ENCODE measurements at regions not wholly inside any gene's neighbourhood (a gene's known extent, or its start where the extent isn't known, plus 50 kb on each side); places are given as distances from the start of the nearest gene placed in this dataset.

DNA sequence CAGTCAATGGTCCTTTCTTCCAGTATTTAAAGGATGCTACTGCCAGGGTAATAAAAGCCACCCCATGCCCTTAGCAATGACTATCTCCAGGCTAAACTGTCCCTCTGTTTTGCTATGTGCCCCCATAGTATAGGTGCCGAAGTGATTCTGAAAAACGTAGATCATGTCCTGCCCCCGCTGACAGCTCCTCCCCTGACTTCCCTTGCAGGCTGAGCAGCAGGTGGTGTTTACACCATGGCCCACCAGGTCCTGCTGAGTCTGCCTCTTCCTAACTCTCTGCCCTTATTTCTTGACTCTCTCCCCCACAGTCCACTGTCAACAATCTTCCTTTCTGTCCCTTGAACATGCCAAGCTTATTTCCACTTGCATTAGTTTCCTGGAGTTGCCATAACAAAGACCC is 352.5 kb upstream of the TSHZ2 start:
- intact Hi-C loops (cut with micrococcal nuclease): no loop called here
- Mint-ChIP-seq H3K36me3 (ENCODE audit: low read depth) (no peaks in the 10 kb centered on the region), H3K9me3 (no peaks in the 10 kb centered on the region), H3K4me3 (no peak overlapping the region), H3K27ac (no peak overlapping the region), H3K4me1 (ENCODE audit: low read depth) (no peaks in the 10 kb centered on the region), H3K27me3 (ENCODE audit: insufficient read depth) (no peaks in the 10 kb centered on the region)
- no peak for DNase-seq (ENCODE audit: low spot score)

DNA sequence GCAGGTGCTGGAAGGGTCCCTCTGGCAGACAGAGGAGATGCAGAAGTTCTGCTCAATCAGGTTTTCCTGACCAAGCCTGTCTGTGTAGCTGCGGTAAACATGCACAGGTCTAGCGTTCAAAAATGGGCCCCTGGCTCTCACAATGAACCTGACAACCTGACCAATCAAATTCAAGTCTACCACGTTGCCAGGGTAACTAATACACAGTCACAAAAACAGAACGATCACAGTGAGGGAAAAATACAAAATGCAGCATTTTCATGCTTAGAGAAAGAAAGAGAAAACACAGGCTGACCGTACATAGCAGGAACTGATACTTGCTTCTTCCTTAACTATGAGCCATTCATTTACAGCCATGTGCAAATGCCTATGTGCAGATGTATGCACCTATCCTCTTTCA is 353.1 kb upstream of the TSHZ2 start:
- Mint-ChIP-seq H3K4me1 (ENCODE audit: low read depth) (no peaks in the 10 kb centered on the region), H3K4me3 (no peak overlapping the region), H3K27ac (no peak overlapping the region), H3K36me3 (ENCODE audit: low read depth) (no peaks in the 10 kb centered on the region), H3K9me3 (no peaks in the 10 kb centered on the region), H3K27me3 (ENCODE audit: insufficient read depth) (no peaks in the 10 kb centered on the region)
- intact Hi-C loops (cut with micrococcal nuclease): no loop called here
- no peak for DNase-seq (ENCODE audit: low spot score)

DNA sequence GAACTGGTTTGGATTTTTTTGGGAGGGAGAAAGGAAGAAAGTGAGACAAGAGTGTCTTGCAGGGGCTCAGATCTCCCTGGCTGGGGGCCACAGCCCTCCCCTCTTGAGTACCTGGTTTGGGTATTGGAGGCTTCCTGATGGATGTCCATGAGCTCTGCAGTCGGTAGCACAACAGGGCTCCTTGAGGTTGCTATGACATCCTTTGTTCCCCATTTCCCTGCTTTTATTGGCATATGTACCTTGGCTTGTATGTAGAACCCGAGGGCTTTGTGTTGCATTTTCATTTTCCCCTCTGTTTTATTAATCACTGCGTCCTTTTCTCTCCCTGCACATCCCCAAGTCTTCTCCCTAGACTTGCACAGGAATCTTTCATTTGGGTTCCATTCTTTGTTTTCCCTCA is 355.5 kb upstream of the TSHZ2 start:
- Mint-ChIP-seq H3K9me3 (peaks cover 3% of the 10 kb centered on the region), H3K36me3 (ENCODE audit: low read depth) (no peaks in the 10 kb centered on the region), H3K4me1 (ENCODE audit: low read depth) (no peaks in the 10 kb centered on the region), H3K4me3 (no peak overlapping the region), H3K27me3 (ENCODE audit: insufficient read depth) (peaks cover 4% of the 10 kb centered on the region), H3K27ac (no peak overlapping the region)
- no peak for DNase-seq (ENCODE audit: low spot score)
- intact Hi-C loops (cut with micrococcal nuclease): no loop called here

DNA sequence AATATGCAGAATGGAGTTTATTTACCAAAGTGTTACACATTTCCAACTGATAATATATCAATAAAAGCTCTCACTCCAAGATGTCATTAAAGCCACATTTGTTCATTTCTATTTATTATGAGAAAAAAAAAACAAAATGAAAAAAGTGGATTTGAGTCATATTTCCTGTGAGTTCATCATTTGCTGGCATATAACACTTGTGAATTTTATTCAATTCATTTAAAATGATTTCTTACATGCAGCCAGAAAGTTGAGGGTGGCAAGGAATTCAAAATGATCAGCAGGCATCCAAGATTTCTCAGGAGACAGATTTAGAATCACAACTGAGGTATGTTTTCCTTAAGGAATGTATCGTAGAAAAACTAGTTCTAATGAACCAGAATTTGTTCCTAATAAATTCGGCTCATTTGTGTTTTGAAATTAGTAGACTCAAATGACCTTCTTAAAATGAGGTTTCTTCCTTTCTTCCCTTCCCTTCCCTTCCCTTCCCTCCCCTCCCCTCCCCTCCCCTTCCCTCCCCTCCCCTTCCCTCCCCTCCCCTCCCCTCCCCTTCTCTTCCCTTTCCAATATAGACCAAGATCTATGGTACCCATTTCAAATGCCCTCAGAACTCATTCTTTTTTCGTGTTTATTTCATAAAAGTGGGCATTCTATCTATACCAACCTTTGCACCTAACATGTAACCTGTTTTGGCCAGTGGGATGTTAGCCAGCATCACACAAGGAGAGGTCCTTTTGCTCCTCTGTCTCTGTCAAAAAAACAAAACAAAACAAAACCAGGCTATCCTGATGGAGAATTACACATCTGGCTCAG is 357.9 kb upstream of the TSHZ2 start:
- Mint-ChIP-seq H3K4me1 (ENCODE audit: low read depth) (no peaks in the 10 kb centered on the region), H3K27ac (no peak overlapping the region), H3K36me3 (ENCODE audit: low read depth) (no peaks in the 10 kb centered on the region), H3K9me3 (peaks cover 4% of the 10 kb centered on the region), H3K27me3 (ENCODE audit: insufficient read depth) (peaks cover 4% of the 10 kb centered on the region), H3K4me3 (no peak overlapping the region)
- intact Hi-C loops (cut with micrococcal nuclease): no loop called here
- no peak for DNase-seq (ENCODE audit: low spot score)

DNA sequence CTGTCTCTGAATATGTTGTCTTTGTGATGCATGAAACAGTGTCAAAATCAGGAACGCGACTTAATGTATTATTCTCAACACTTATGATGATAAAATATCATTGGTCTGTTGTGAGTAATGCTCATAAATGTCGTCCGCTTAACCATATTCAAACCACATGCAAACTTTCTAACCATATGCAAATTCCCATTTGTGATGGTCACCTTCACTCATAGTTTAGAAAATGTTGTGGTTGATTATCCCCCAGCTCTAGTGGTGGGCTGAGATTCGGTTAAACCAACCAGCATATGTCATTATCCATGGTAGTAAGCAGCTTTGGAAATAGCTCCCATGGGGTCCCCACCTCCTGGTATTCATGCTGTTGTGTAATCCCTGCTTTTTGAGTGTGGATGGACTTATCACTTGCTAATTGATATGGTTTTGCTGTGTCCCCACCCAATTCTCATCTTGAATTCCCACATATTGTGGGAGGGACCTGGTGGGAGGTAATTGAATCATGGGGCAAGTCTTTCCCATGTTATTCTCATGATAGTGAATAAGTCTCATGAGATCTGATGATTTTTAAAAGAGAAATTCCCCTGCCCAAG is 360.0 kb upstream of the TSHZ2 start:
- H3K4me1 Mint-ChIP-seq (ENCODE audit: low read depth): no peaks in the 10 kb centered on the region
- H3K27ac Mint-ChIP-seq: no peak overlapping the region
- H3K27me3 Mint-ChIP-seq (ENCODE audit: insufficient read depth): peaks cover 4% of the 10 kb centered on the region
- H3K36me3 Mint-ChIP-seq (ENCODE audit: low read depth): no peaks in the 10 kb centered on the region
- DNase-seq (ENCODE audit: low spot score): no peak
- H3K9me3 Mint-ChIP-seq: peaks cover 4% of the 10 kb centered on the region
- intact Hi-C loops (cut with micrococcal nuclease): no loop called here
- no peak overlapping the region for H3K4me3 Mint-ChIP-seq

DNA sequence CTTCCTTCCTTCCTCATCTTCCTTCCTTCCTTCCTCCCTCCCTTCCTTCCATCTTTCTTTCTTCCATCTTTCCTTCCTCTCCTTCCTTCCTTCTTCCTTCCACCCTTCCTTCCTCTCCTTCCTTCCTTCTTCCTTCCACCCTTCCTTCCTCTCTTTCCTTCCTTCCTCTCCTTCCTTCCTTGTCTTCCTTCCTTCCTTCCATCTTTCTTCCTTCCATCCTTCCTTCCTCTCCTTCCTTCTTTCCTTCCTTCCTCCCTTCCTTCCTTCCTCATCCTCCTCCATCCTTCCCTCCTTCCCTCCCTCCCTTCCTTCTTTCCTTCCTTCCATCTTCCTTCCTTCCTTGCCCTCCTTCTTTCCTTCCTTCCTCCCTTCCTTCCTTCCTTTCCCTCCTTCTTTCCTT is 361.4 kb upstream of the TSHZ2 start:
- H3K4me3 Mint-ChIP-seq: no peak overlapping the region
- H3K27ac Mint-ChIP-seq: no peak overlapping the region
- no peak for DNase-seq (ENCODE audit: low spot score)
- peaks cover 4% of the 10 kb centered on the region for H3K9me3 Mint-ChIP-seq
- peaks cover 4% of the 10 kb centered on the region for H3K27me3 Mint-ChIP-seq (ENCODE audit: insufficient read depth)
- intact Hi-C loops (cut with micrococcal nuclease): no loop called here
- no peaks in the 10 kb centered on the region for H3K4me1 Mint-ChIP-seq (ENCODE audit: low read depth)
- H3K36me3 Mint-ChIP-seq (ENCODE audit: low read depth): no peaks in the 10 kb centered on the region

DNA sequence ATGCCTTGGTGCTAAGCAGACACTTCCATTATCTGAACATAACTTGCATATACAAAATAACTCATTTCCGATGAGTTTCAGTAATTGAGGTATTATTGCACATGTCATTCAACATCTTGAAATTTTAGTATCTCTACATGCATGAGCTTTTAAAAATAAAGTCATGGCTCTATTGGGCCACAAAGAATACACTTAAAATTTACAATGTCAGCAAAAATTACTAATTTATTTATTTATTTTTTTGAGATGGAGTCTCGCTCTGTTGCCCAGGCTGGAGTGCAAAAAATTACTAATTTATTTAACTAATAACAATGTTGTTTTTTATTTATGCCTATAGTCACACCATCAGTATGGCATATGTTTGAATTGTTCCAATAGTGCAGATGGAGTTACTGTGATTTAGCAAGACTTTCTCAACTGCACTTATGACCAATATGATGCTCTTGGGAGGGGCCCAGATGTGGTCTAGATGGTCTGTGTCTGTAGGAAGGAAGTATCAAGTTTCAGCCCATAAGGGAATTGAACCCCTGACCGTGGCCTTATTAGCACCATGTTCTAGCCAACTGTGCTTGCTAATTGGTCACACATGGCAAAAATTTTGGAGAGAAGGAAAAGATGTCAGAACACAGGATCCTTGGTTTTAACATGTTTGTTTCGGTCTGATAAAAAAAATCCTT is 370.7 kb upstream of the TSHZ2 start:
- Mint-ChIP-seq H3K36me3 (ENCODE audit: low read depth) (no peaks in the 10 kb centered on the region), H3K4me1 (ENCODE audit: low read depth) (no peaks in the 10 kb centered on the region), H3K27ac (no peak overlapping the region), H3K27me3 (ENCODE audit: insufficient read depth) (no peaks in the 10 kb centered on the region), H3K9me3 (peaks cover 8% of the 10 kb centered on the region), H3K4me3 (no peak overlapping the region)
- intact Hi-C loops (cut with micrococcal nuclease): no loop called here
- no peak for DNase-seq (ENCODE audit: low spot score)

DNA sequence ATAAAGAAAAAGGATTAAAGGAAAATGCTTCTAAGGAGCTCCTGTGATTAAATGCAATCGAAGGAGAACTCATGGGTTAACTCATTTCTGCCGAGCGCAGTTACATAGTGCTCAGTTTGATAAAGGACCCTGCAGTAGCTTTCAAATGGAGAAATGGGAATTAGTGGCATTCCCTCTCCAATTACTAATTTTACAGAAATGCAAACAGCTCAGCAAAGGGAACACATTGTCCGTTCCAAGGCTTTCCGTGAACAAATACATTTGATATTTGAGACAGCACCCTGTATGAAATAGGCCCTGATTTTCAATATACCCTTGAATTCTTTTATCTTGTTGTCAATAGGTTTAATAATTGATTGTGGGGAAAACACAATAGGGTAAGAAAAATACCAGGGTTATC is 375.9 kb upstream of the TSHZ2 start:
- Mint-ChIP-seq H3K27ac (no peak overlapping the region), H3K36me3 (ENCODE audit: low read depth) (no peaks in the 10 kb centered on the region), H3K4me1 (ENCODE audit: low read depth) (no peaks in the 10 kb centered on the region), H3K27me3 (ENCODE audit: insufficient read depth) (no peaks in the 10 kb centered on the region), H3K4me3 (no peak overlapping the region), H3K9me3 (no peaks in the 10 kb centered on the region)
- intact Hi-C loops (cut with micrococcal nuclease): no loop called here
- DNase-seq (ENCODE audit: low spot score): no peak

DNA sequence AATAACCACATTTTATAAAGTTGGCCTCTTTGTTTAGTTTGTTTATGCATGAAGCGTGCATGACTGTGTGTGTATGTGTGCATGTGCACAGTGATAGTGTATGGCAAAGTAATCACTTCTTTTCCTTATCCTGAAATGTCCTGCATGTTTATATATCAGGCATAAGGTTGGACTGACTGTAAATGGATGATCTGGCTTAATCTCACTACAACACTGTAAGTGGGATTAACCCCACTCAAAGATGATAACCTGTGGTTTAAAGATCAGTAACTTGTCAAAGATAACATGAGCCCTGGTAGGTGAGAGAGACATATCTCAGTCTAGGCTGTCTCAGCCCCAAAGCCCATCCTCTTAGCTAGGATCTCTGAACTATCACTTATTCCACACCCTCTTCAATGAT is 376.6 kb upstream of the TSHZ2 start:
- intact Hi-C loops (cut with micrococcal nuclease): no loop called here
- H3K4me3 Mint-ChIP-seq: no peak overlapping the region

DNA sequence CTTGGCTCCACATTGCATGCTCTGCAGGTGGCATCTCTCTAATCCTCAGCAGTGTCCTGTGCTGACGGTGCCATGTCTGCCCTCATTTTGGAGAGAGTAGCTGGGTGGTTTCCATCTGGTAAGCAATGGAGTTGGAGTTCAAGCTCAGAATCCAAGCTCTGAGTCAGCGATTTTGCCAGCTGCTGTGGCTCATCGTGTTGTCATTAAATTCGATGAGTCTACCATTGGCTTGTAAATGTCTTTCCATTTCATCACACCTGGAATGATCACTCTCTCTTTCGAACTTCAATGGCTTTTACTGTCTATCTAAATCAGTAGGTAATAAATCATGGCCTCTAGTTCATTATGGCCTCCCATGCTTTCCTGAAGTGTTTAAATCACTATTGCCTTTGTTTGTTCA is 378.5 kb upstream of the TSHZ2 start:
- no peak for DNase-seq (ENCODE audit: low spot score)
- Mint-ChIP-seq H3K4me1 (ENCODE audit: low read depth) (no peaks in the 10 kb centered on the region), H3K9me3 (no peaks in the 10 kb centered on the region), H3K27me3 (ENCODE audit: insufficient read depth) (no peaks in the 10 kb centered on the region), H3K27ac (no peak overlapping the region), H3K4me3 (no peak overlapping the region), H3K36me3 (ENCODE audit: low read depth) (no peaks in the 10 kb centered on the region)
- intact Hi-C loops (cut with micrococcal nuclease): no loop called here

More for the DNA sequence above, 376.6 kb upstream of the TSHZ2 start:
- H3K27me3 Mint-ChIP-seq (ENCODE audit: insufficient read depth): no peaks in the 10 kb centered on the region
- no peaks in the 10 kb centered on the region for H3K9me3 Mint-ChIP-seq
- H3K27ac Mint-ChIP-seq: no peak overlapping the region
- H3K36me3 Mint-ChIP-seq (ENCODE audit: low read depth): no peaks in the 10 kb centered on the region
- H3K4me1 Mint-ChIP-seq (ENCODE audit: low read depth): no peaks in the 10 kb centered on the region
- DNase-seq (ENCODE audit: low spot score): no peak

DNA sequence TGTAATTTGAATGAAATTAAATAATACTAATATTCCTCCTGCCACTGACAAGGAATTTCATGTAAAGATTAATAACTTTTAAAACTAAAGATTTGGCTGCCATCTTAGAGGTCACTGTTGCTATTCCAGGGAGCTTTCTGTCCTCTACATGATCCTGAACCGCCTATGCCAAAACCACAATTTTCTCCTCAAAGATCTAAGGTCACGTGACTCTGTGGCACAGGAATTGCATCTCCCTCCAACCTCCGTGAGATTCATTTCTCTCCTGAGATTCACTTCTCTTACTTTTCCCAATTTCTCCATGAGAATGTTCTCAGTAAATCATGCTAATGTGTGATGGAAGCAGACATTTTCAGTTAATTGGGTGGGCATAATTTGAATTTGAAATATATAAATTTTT is 379.6 kb upstream of the TSHZ2 start:
- peaks cover 3% of the 10 kb centered on the region for H3K9me3 Mint-ChIP-seq
- H3K4me3 Mint-ChIP-seq: no peak overlapping the region
- no peak for DNase-seq (ENCODE audit: low spot score)
- intact Hi-C loops (cut with micrococcal nuclease): no loop called here
- no peak overlapping the region for H3K27ac Mint-ChIP-seq
- H3K4me1 Mint-ChIP-seq (ENCODE audit: low read depth): no peaks in the 10 kb centered on the region
- no peaks in the 10 kb centered on the region for H3K36me3 Mint-ChIP-seq (ENCODE audit: low read depth)
- no peaks in the 10 kb centered on the region for H3K27me3 Mint-ChIP-seq (ENCODE audit: insufficient read depth)

DNA sequence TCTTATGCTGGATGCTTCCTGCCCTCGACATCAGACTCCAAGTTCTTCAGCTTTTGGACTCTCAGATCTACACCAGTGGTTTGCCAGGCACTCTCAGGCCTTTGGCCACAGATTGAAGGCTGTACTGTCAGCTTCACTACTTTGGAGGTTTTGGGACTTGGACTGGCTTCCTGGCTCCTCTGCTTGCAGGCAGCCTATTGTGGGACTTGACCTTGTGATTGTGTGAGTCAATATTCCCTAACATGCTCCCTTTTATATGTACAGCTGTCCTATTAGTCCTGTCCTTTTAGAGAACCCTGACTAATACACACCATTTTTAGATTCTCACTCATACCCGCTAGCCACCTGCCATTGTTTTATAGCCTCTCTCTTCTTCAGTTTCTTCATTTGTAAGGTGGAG is 382.1 kb upstream of the TSHZ2 start:
- no peak for DNase-seq (ENCODE audit: low spot score)
- H3K36me3 Mint-ChIP-seq (ENCODE audit: low read depth): no peaks in the 10 kb centered on the region
- peaks cover 5% of the 10 kb centered on the region for H3K9me3 Mint-ChIP-seq
- no peak overlapping the region for H3K4me3 Mint-ChIP-seq
- no peak overlapping the region for H3K27ac Mint-ChIP-seq
- no peaks in the 10 kb centered on the region for H3K27me3 Mint-ChIP-seq (ENCODE audit: insufficient read depth)
- no peaks in the 10 kb centered on the region for H3K4me1 Mint-ChIP-seq (ENCODE audit: low read depth)
- intact Hi-C loops (cut with micrococcal nuclease): no loop called here

DNA sequence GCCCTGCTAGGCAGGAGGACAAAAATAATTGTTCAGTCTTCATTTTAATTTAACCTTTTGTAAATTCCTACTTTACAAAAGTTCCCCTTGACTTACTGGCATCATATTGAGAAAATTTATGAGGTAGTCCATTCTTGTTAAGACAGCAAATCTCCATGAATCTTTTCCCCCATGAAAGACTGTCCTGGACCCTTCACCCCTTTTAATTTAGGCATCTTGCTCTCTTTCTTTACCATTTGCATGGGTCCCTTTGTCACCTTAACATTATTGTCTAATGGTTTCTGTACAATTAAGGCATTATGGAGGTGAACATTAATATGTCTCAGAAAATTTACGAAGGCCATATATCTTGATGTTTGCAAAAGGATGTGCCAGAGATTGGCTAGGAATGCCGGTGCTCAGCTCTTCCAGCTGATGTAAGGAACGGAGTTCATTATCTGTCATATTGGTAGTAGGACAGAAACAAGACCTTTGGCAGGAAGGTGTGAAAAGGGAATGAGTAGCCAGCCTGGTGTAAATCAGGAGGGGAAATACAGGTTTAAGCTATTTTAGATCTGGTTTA is 382.8 kb upstream of the TSHZ2 start:
- DNase-seq (ENCODE audit: low spot score): no peak
- H3K4me3 Mint-ChIP-seq: no peak overlapping the region
- H3K9me3 Mint-ChIP-seq: peaks cover 5% of the 10 kb centered on the region
- H3K27ac Mint-ChIP-seq: no peak overlapping the region
- H3K4me1 Mint-ChIP-seq (ENCODE audit: low read depth): no peaks in the 10 kb centered on the region
- no peaks in the 10 kb centered on the region for H3K36me3 Mint-ChIP-seq (ENCODE audit: low read depth)
- intact Hi-C loops (cut with micrococcal nuclease): no loop called here
- no peaks in the 10 kb centered on the region for H3K27me3 Mint-ChIP-seq (ENCODE audit: insufficient read depth)

Measured in activated T-helper 1 cell treated with anti-CD3 and anti-CD28 coated beads, Interleukin-12 subunit alpha, Interleukin-12 subunit beta, Interleukin-2, Interleukin-4 antibody, amounts not matched to agents 30 ng/mL and 10 ng/mL and 1 ng/mL, durations not matched to agents 14 hours and 24 hours and 36 hours (primary cell).